Smooth muscle cell (in vitro differentiated cells): ENCODE measurements at regions not wholly inside any gene's neighbourhood (a gene's known extent, or its start where the extent isn't known, plus 50 kb on each side); places are given as distances from the start of the nearest gene placed in this dataset.

Experiments
- DNase-seq: peaks from one replicate; lab custom pipeline; 2025; ENCODE audit not compliant: unreplicated experiment; lab: John Stamatoyannopoulos, UW
- H2AFZ ChIP-seq: fragments of 200-600 bp; sonication (generic); 2 replicates; pipeline ENCODE4 v1.6.0; 2016; ENCODE audit warnings: antibody characterized with exemption, low read depth, mild to moderate bottlenecking
- H3F3A ChIP-seq: fragments of 200-600 bp; sonication (generic); 2 replicates; pipeline ENCODE4 v1.6.0; 2017; ENCODE audit warnings: antibody characterized with exemption, low read depth
- H3K27ac ChIP-seq: fragments of 200-600 bp; sonication (generic); 2 replicates; pipeline ENCODE4 v1.5.1; 2016; ENCODE audit warnings: low read depth, mild to moderate bottlenecking
- H3K27me3 ChIP-seq: fragments of 200-600 bp; sonication (generic); 2 replicates; pipeline ENCODE4 v1.6.1; 2016; ENCODE audit warnings: low read depth, mild to moderate bottlenecking
- H3K36me3 ChIP-seq: fragments of 200-600 bp; sonication (generic); 2 replicates; pipeline ENCODE4 v1.5.1; 2016; ENCODE audit warnings: low read depth
- H3K4me1 ChIP-seq: fragments of 200-600 bp; sonication (generic); 2 replicates; pipeline ENCODE4 v1.5.1; 2016; ENCODE audit warnings: low read depth
- H3K4me2 ChIP-seq: fragments of 200-600 bp; sonication (generic); 2 replicates; pipeline ENCODE4 v1.6.0; 2016; ENCODE audit warnings: mild to moderate bottlenecking
- H3K4me3 ChIP-seq: fragments of 200-600 bp; sonication (generic); 2 replicates; pipeline ENCODE4 v1.5.1; 2016; ENCODE audit warnings: mild to moderate bottlenecking
- H3K79me2 ChIP-seq: fragments of 200-600 bp; sonication (generic); 2 replicates; pipeline ENCODE4 v1.6.0; 2016; ENCODE audit warnings: low read depth, mild to moderate bottlenecking
- H3K9ac ChIP-seq: fragments of 200-600 bp; sonication (generic); 2 replicates; pipeline ENCODE4 v1.6.0; 2016; ENCODE audit warnings: low read depth
- H3K9me3 ChIP-seq: fragments of 200-600 bp; sonication (generic); replicated peaks from 2 replicates; pipeline ENCODE4 v1.5.1; 2016; ENCODE audit warnings: low read depth
- H4K20me1 ChIP-seq: fragments of 200-600 bp; sonication (generic); 2 replicates; pipeline ENCODE4 v1.6.0; 2016; ENCODE audit warnings: low read depth
- CTCF ChIP-seq: fragments of 200-600 bp; sonication (generic); IDR thresholded peaks from 2 replicates; pipeline ENCODE4 v1.5.1; 2017; ENCODE audit warnings: borderline replicate concordance, mild to moderate bottlenecking, antibody characterized with exemption; ENCODE audit not compliant: insufficient read depth, poor library complexity, severe bottlenecking
- WGBS: methylation state at CpG from one replicate; pipeline ENCODE4 v1.1.7; 2016; ENCODE audit warnings: low lambda C conversion rate; 5-methylcytosine and 5-hydroxymethylcytosine counted together

GRCh38 chr9:27675354-27675753 is 102.1 kb upstream of the C9orf72 start:
- 67% methylated on average over 6 of the region's 6 CpGs for WGBS
- H2AFZ ChIP-seq = no peak overlapping the region
- H3K4me2 ChIP-seq = no peak overlapping the region
- TF ChIP-seq CTCF = no peak
- no peak overlapping the region for H3K4me3 ChIP-seq
- DNase-seq = no peak
- H3K36me3 ChIP-seq = no peaks in the 10 kb centered on the region
- no peaks in the 10 kb centered on the region for H3K79me2 ChIP-seq
- no peak overlapping the region for H3K9ac ChIP-seq
- no peak overlapping the region for H3K27ac ChIP-seq
- peaks cover 21% of the 10 kb centered on the region for H3K4me1 ChIP-seq
- no peaks in the 10 kb centered on the region for H3K27me3 ChIP-seq
- H3K9me3 ChIP-seq = no peaks in the 10 kb centered on the region
- no peaks in the 10 kb centered on the region for H3F3A ChIP-seq
- no peaks in the 10 kb centered on the region for H4K20me1 ChIP-seq

- H3K9me3 ChIP-seq = no peaks in the 10 kb centered on the region
- no peak overlapping the region for H2AFZ ChIP-seq
- H3K4me2 ChIP-seq = no peak overlapping the region
- no peaks in the 10 kb centered on the region for H3K27me3 ChIP-seq
- no peaks in the 10 kb centered on the region for H3K36me3 ChIP-seq
- no peak overlapping the region for H3K4me3 ChIP-seq
- no peaks in the 10 kb centered on the region for H3F3A ChIP-seq
- no peak for TF ChIP-seq CTCF
- H3K9ac ChIP-seq = no peak overlapping the region
- peaks cover 21% of the 10 kb centered on the region for H3K4me1 ChIP-seq
- DNase-seq = no peak
- no peak overlapping the region for H3K27ac ChIP-seq
- H3K79me2 ChIP-seq = no peaks in the 10 kb centered on the region
- 94% methylated on average over 2 of the region's 2 CpGs for WGBS
- no peaks in the 10 kb centered on the region for H4K20me1 ChIP-seq
These were observed 103.5 kb upstream of the C9orf72 start for GRCh38 chr9:27676827-27677226.

- no peak for TF ChIP-seq CTCF
- no peaks in the 10 kb centered on the region for H3F3A ChIP-seq
- H3K79me2 ChIP-seq = no peaks in the 10 kb centered on the region
- H3K27me3 ChIP-seq = no peaks in the 10 kb centered on the region
- H3K27ac ChIP-seq = no peak overlapping the region
- no peak for DNase-seq
- no peaks in the 10 kb centered on the region for H3K36me3 ChIP-seq
- H3K9ac ChIP-seq = no peak overlapping the region
- H4K20me1 ChIP-seq = no peaks in the 10 kb centered on the region
- H3K4me3 ChIP-seq = no peak overlapping the region
- no peak overlapping the region for H2AFZ ChIP-seq
- H3K9me3 ChIP-seq = no peaks in the 10 kb centered on the region
- H3K4me2 ChIP-seq = no peak overlapping the region
- peaks cover 15% of the 10 kb centered on the region for H3K4me1 ChIP-seq
- 89% methylated on average over 2 of the region's 2 CpGs for WGBS
These were observed 106.1 kb upstream of the C9orf72 start for GRCh38 chr9:27679338-27679737.

GRCh38 chr9:27683181-27683580 is 109.9 kb upstream of the C9orf72 start:
- no peaks in the 10 kb centered on the region for H3K36me3 ChIP-seq
- H3K4me3 ChIP-seq = no peak overlapping the region
- H3K9me3 ChIP-seq = no peaks in the 10 kb centered on the region
- no peak for DNase-seq
- no peak for TF ChIP-seq CTCF
- H4K20me1 ChIP-seq = no peaks in the 10 kb centered on the region
- 89% methylated on average over 7 of the region's 7 CpGs for WGBS
- H3K79me2 ChIP-seq = no peaks in the 10 kb centered on the region
- H3K9ac ChIP-seq = no peak overlapping the region
- H2AFZ ChIP-seq = no peak overlapping the region
- H3K4me2 ChIP-seq = no peak overlapping the region
- H3F3A ChIP-seq = no peaks in the 10 kb centered on the region
- peaks cover 9% of the 10 kb centered on the region for H3K4me1 ChIP-seq
- H3K27me3 ChIP-seq = no peaks in the 10 kb centered on the region
- H3K27ac ChIP-seq = no peak overlapping the region
